HG03457 (cell line): ENCODE measurements at regions not wholly inside any gene's neighbourhood (a gene's known extent, or its start where the extent isn't known, plus 50 kb on each side); places are given as distances from the start of the nearest gene placed in this dataset.

ENCODE experiments used
- ATAC-seq: cut with Tn5 transposase; IDR thresholded peaks from one replicate; pipeline ENCODE4 v1.9.1; 2021; ENCODE audit warnings: moderate number of reproducible peaks; ENCODE audit not compliant: unreplicated experiment

- no peak for ATAC-seq
These were observed 352.6 kb upstream of the ZMIZ1 start for GRCh38 chr10:78716043-78716660.

- ATAC-seq, result no peak
These were observed 351.6 kb upstream of the ZMIZ1 start for GRCh38 chr10:78717200-78717599.

GRCh38 chr10:78718032-78718572, 350.7 kb upstream of the ZMIZ1 start:
- no peak for ATAC-seq

DNA sequence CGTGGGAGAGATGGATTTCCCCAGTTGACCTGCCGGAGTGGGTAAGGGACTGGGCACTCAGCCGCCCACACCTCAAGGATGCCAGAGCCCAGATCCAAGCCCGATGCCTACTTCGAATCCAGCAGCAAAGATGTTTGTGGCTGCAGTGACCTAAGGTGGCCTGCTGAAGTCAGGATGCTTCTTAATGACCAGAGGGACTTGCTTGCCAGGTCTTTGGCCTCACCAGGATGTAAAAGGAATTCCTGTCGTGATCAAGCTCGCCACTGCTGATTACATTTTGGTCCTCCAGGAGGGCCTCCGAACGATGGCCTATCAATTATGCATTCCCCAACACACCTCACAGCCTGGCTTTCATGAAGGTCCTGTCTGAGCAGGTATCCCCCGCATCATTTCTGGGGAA, 349.5 kb upstream of the ZMIZ1 start:
- no peak for ATAC-seq

GRCh38 chr10:78720091-78720490, 348.7 kb upstream of the ZMIZ1 start:
- no peak for ATAC-seq

- ATAC-seq, result no peak
These were observed 347.5 kb upstream of the ZMIZ1 start for GRCh38 chr10:78721231-78721630.

DNA sequence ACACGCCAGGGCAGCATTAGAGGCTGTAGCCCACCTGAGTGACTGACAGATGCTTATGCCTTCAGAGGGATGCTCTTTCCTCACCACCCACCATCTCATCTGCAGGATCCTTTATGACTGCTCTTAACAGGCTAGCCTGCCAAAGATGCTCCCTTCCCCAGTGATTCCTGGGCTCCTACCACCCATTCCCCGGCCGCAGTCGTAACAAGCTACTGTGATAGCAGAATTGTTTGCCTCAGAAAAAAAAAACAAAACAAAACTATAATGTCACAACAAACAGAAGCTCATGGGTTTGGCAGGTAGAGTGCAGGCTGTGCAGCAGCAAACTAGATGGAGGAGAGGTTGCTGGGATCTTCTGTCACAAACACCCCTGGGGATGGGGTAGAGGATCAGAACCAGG, 343.9 kb upstream of the ZMIZ1 start:
- no peak for ATAC-seq

GRCh38 chr10:78726171-78726570, 342.6 kb upstream of the ZMIZ1 start:
- ATAC-seq, result no peak

GRCh38 chr10:78727251-78727650, 341.5 kb upstream of the ZMIZ1 start:
- ATAC-seq, result no peak

DNA sequence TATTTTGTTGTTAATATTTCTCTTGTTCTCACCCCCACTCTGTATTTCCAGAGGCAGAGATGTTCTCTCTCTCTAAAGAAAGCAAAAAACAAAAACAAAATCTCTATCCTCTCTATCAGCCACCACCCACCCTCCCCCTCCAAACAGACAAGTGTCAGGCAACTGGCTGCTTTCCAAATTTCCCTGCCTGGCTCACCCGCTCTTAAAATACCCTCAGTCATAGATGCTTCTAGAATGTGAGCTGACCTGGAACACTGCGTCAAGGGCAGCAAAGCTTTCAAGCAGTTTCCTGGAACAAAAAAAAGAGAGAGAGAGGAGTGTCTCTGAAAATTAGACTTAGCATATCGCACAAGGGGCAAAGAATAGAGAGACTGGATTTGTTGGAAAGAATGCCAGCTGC, 341.0 kb upstream of the ZMIZ1 start:
- ATAC-seq, result no peak

GRCh38 chr10:78728176-78728575, 340.6 kb upstream of the ZMIZ1 start:
- no peak for ATAC-seq

GRCh38 chr10:78729366-78729765, 339.4 kb upstream of the ZMIZ1 start:
- ATAC-seq, result no peak

GRCh38 chr10:78729800-78730199, 339.0 kb upstream of the ZMIZ1 start:
- no peak for ATAC-seq

- ATAC-seq, result no peak
These were observed 338.0 kb upstream of the ZMIZ1 start for GRCh38 chr10:78730754-78731153.

GRCh38 chr10:78731675-78732074, 337.1 kb upstream of the ZMIZ1 start:
- ATAC-seq, result no peak

- ATAC-seq, result no peak
These were observed 336.4 kb upstream of the ZMIZ1 start for GRCh38 chr10:78732381-78732780.

- no peak for ATAC-seq
These were observed 331.7 kb upstream of the ZMIZ1 start for GRCh38 chr10:78736926-78737630.

- no peak for ATAC-seq
These were observed 330.6 kb upstream of the ZMIZ1 start for GRCh38 chr10:78737883-78738856.

GRCh38 chr10:78738861-78739260, 329.9 kb upstream of the ZMIZ1 start:
- ATAC-seq, result no peak

- no peak for ATAC-seq
These were observed 329.2 kb upstream of the ZMIZ1 start for GRCh38 chr10:78739444-78740053.
